BJ (cell line): ENCODE measurements at regions not wholly inside any gene's neighbourhood (a gene's known extent, or its start where the extent isn't known, plus 50 kb on each side); places are given as distances from the start of the nearest gene placed in this dataset.

Experiments used
- CTCF ChIA-PET: fragments of 350-600 bp; formaldehyde crosslinking; extraction: SDS; loops from one replicate; lab custom pipeline; 2021; ENCODE audit warnings: antibody characterized with exemption, inconsistent platforms; lab: Yijun Ruan, JAX
- POLR2A ChIA-PET: fragments of 300-600 bp; sonication (Branson Sonifier 250); formaldehyde crosslinking; extraction: SDS; loops from one replicate; lab custom pipeline; 2021; ENCODE audit warnings: antibody characterized with exemption; lab: Charles Lee
- DNase-seq: peaks from one replicate; pipeline ENCODE4 v3.0.0-alpha.2; 2011; ENCODE audit warnings: low read depth
- H3K27me3 ChIP-seq: 2 replicates; pipeline ENCODE4 v1.6.0; 2011; ENCODE audit warnings: low read length; ENCODE audit not compliant: control insufficient read depth, insufficient read depth
- H3K36me3 ChIP-seq: 2 replicates; pipeline ENCODE4 v1.5.1; 2011; ENCODE audit warnings: low read length; ENCODE audit not compliant: control insufficient read depth, insufficient read depth
- H3K4me3 ChIP-seq: 2 replicates; pipeline ENCODE4 v1.5.1; 2011; ENCODE audit warnings: low read depth, mild to moderate bottlenecking, control low read depth, low read length
- TF ChIP-seq, protein P1 (sequence below): IDR thresholded peaks from 2 replicates; pipeline ENCODE4 v1.5.1; 2011; ENCODE audit warnings: low read depth, mild to moderate bottlenecking, control low read depth, inconsistent platforms, low read length, moderate library complexity; ENCODE audit not compliant: insufficient read depth

DNA sequence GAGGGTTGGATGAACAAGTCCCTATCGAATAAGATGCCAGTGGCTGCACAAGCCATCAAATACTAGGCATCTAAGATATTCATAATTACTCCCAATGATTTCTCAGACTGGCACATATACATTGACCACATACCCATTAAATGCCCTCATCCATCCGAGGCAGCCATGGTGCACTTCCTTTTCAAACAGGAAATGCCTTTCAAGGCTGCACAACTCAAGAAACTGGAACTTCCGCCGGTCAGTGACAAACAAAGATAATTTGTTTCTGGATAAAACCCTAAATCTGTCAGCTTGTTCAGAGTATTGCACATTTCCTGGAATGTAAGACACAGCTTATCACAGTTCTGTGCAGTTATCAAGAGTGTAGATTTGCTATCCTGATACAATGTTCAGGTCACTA lies 203.7 kb downstream of the RMST start:
- ChIA-PET POLR2A (no interaction called here), CTCF (no interaction called here)
- Histone ChIP-seq H3K4me3 (no peak overlapping the region), H3K27me3 (no peaks in the 10 kb centered on the region), H3K36me3 (no peaks in the 10 kb centered on the region)
- DNase-seq = no peak
- TF ChIP-seq, protein P1, sequence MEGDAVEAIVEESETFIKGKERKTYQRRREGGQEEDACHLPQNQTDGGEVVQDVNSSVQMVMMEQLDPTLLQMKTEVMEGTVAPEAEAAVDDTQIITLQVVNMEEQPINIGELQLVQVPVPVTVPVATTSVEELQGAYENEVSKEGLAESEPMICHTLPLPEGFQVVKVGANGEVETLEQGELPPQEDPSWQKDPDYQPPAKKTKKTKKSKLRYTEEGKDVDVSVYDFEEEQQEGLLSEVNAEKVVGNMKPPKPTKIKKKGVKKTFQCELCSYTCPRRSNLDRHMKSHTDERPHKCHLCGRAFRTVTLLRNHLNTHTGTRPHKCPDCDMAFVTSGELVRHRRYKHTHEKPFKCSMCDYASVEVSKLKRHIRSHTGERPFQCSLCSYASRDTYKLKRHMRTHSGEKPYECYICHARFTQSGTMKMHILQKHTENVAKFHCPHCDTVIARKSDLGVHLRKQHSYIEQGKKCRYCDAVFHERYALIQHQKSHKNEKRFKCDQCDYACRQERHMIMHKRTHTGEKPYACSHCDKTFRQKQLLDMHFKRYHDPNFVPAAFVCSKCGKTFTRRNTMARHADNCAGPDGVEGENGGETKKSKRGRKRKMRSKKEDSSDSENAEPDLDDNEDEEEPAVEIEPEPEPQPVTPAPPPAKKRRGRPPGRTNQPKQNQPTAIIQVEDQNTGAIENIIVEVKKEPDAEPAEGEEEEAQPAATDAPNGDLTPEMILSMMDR = no peak

DNA sequence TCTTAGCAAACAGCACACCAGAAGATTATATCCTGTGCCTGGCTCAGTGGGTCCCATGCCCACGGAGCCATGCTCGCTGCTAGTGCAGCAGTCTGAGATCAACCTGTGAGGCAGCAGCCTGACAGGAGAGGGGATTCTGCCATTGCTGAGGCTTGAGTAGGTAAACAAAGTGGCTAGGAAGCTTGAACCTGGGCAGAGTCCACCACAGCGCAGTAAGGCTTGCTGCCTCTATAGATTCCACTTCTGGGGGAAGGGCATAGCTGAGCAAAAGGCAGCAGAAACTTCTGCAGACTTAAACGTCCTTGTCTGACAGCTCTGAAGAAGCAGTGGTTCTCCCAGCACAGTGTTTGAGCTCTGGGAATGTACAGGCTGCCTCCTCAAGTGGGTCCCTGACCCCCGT lies 210.3 kb downstream of the RMST start:
- no peak overlapping the region for H3K4me3 ChIP-seq

DNA sequence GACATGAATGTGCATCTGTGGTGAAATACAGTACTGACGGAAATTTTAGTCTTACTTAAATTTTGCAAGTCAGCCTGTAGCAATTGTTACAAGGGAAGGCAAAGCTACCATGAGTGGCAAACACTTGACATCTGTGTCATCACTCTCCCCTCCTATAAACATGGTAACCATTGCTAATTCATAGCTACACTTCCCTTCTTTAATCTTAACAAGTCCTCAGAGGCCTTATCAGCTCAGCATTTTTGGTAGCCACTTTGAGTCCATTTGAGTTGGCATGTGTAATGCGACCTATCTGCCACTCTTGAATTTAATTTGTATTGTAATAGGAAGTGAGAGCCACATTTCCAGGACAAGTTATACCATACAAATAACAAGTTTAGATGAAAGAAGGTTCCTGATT lies 218.1 kb downstream of the RMST start:
- H3K27me3 ChIP-seq = no peaks in the 10 kb centered on the region
- DNase-seq = no peak
- ChIA-PET POLR2A (no interaction called here), CTCF (no interaction called here)
- H3K4me3 ChIP-seq = no peak overlapping the region
- no peaks in the 10 kb centered on the region for H3K36me3 ChIP-seq
- TF ChIP-seq, protein P1 = no peak

More for the DNA sequence above, 210.3 kb downstream of the RMST start:
- no peaks in the 10 kb centered on the region for H3K36me3 ChIP-seq
- no peaks in the 10 kb centered on the region for H3K27me3 ChIP-seq
- ChIA-PET CTCF (interaction anchor here (0.6 kb wide), 1 partner anchor 34 kb away, joined by 3 read pairs; no protein-coding TSS in a partner anchor), POLR2A (no interaction called here)
- TF ChIP-seq, protein P1 = no peak
- DNase-seq = no peak

DNA sequence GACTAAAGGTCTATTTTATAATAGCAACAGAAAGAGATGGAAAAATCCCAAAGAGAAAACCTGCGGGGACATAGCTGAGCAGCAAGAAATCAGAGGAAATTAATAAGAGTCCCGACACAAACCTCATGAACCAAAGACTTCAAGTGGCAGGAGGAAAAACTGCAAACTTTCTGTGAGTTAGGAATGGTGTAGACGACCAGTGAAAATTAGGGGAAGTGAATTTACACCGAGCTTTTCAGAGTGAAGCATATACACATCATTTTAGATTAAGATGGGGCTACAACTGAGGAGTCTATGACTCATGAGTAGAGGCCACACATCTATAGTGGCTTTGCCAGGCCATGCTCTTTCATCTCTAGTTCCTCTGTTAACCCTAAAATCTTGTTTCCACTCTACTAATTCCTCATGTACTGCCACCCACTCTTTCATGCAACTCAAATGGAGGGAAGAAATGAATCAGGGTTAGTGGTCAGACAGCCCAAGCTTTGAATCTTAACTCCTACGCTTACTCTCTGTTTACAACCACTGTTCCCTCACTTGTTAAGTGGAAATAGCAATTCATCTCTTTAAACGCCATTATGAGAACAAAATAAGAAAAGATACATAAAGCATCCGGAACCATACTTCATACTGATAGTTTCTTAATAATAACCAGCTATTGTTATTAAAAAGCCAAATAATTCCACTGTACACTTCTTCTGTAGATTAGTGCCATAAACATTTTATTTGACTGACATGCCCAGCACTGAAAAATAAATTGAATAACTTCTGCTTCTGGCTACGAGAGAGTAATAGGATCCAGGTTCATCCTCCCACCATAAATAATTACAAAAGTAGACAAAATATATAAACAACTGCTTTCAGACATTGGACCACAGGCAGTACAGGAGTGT lies 219.3 kb downstream of the RMST start:
- POLR2A ChIA-PET = no interaction called here
- TF ChIP-seq, protein P1 = no peak
- no peak for DNase-seq
- Histone ChIP-seq H3K36me3 (no peaks in the 10 kb centered on the region), H3K4me3 (no peak overlapping the region), H3K27me3 (no peaks in the 10 kb centered on the region)
- CTCF ChIA-PET = no interaction called here

DNA sequence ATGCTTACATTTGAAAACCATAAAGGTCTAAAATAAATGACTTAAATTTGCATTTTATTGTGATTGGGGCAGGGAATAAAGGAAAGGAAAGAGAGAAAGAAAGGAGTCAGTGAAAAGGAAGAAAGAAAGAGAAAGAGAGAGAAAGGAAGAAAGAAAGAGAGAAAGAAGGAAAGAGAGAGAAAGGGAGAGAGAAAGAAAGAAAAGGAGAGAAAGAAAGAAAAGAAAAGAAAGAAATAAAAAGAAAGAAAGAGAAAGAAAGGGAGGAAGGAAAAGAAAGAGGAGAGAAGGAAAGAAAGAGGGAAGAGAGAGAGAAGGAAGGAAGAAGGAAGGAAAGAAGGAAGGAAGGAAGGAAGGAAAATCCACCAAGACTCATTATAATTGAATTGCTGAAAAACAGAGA lies 222.8 kb downstream of the RMST start:
- H3K27me3 ChIP-seq = no peaks in the 10 kb centered on the region
- TF ChIP-seq, protein P1 = no peak
- CTCF ChIA-PET = no interaction called here
- POLR2A ChIA-PET = no interaction called here
- H3K36me3 ChIP-seq = no peaks in the 10 kb centered on the region
- no peak for DNase-seq
- no peak overlapping the region for H3K4me3 ChIP-seq
